ENCODE measurements at regions not wholly inside any gene's neighbourhood (a gene's known extent, or its start where the extent isn't known, plus 50 kb on each side); places are given as distances from the start of the nearest gene placed in this dataset.

DNA sequence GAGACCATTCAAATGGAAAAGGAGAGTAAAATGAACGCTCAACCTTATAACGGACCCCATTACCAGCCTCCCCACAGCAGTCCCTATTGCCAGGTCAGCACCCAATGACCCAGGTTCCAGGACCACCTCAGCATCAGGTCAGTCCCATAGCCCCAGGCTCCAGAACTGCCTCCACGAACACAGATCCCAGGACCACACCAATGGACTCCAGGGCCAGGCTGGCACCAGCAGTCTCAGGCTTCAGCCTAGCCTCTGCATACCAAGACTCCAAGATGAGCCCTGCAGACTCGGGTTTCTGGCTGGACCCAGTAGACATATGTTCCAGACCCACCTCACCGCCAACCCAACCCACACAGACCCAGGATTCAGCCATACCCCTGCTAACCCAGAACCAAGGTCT, 625.0 kb upstream of the RGS18 start:
- Histone ChIP-seq H3K9me3 (ENCODE audit: severe bottlenecking) (no peaks in the 10 kb centered on the region), H3K36me3 (ENCODE audit: low read depth) (no peaks in the 10 kb centered on the region), H3K27me3 (ENCODE audit: insufficient read depth, poor library complexity, severe bottlenecking) (no peaks in the 10 kb centered on the region), H3K4me1 (ENCODE audit: insufficient read depth, poor library complexity, severe bottlenecking) (no peaks in the 10 kb centered on the region), H3K27ac (ENCODE audit: poor library complexity, severe bottlenecking) (no peak overlapping the region), H3K4me3 (ENCODE audit: severe bottlenecking) (no peak overlapping the region)
- ATAC-seq (ENCODE audit: low read depth) (no peak), DNase-seq (ENCODE audit: low spot score) (no peak)
- TF ChIP-seq, protein P1, sequence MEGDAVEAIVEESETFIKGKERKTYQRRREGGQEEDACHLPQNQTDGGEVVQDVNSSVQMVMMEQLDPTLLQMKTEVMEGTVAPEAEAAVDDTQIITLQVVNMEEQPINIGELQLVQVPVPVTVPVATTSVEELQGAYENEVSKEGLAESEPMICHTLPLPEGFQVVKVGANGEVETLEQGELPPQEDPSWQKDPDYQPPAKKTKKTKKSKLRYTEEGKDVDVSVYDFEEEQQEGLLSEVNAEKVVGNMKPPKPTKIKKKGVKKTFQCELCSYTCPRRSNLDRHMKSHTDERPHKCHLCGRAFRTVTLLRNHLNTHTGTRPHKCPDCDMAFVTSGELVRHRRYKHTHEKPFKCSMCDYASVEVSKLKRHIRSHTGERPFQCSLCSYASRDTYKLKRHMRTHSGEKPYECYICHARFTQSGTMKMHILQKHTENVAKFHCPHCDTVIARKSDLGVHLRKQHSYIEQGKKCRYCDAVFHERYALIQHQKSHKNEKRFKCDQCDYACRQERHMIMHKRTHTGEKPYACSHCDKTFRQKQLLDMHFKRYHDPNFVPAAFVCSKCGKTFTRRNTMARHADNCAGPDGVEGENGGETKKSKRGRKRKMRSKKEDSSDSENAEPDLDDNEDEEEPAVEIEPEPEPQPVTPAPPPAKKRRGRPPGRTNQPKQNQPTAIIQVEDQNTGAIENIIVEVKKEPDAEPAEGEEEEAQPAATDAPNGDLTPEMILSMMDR (IDR thresholded peaks at IDR 0.05; ENCODE audit: poor library complexity, severe bottlenecking): no peak

DNA sequence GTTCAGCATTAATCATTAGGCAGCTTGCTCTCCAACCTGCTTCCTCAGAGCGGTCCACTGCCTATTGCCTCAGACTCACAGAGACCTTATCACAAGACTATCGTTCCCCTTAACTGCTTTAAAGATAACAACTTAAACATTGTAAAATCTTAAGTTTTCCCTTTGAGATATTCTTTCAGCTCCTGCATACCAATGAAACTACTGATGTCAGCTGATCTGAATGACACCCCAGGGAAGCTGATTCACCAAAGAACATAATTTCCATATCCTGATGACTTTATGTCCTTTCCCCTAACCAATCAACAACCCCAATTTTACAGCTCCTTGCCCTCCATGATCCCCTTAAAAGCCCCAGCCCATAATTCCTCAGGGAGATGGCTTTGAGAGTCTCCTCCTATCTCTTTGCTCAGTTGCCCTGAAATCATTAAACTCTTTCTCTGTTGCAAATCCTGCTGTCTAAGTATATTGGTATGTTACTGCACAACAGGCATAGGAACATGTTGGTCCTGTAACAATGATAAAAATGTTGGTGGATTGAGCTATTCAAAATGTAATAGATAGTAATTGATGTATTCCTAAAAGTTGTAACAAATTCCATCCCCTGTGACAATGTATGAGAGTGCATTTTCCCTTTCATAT, 621.4 kb upstream of the RGS18 start:
- Histone ChIP-seq H3K27me3 (ENCODE audit: insufficient read depth, poor library complexity, severe bottlenecking) (no peaks in the 10 kb centered on the region), H3K36me3 (ENCODE audit: low read depth) (no peaks in the 10 kb centered on the region), H3K9me3 (ENCODE audit: severe bottlenecking) (no peaks in the 10 kb centered on the region), H3K27ac (ENCODE audit: poor library complexity, severe bottlenecking) (no peak overlapping the region), H3K4me1 (ENCODE audit: insufficient read depth, poor library complexity, severe bottlenecking) (no peaks in the 10 kb centered on the region), H3K4me3 (ENCODE audit: severe bottlenecking) (no peak overlapping the region)
- ATAC-seq (ENCODE audit: low read depth) (no peak), DNase-seq (ENCODE audit: low spot score) (no peak)
- TF ChIP-seq, protein P1 (IDR thresholded peaks at IDR 0.05; ENCODE audit: poor library complexity, severe bottlenecking): no peak

DNA sequence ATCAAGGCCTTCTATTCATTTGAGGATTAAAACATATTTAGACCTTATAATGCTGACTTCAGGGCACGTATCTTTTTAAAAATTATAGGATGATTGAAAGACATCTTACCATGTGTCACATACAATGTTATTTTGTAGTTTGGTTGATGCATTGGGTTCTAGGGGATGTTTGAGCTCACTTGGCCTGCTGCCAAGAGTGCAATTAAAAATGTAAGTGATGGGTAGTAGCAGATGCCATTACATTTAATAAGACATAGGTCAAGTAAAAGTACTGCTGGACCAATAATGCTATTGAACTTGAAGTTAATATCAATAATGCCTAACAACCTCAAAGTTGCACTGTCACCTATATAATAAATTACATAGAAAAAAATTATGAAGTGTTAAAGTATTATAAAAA, 616.5 kb upstream of the RGS18 start:
- Histone ChIP-seq H3K27me3 (ENCODE audit: insufficient read depth, poor library complexity, severe bottlenecking) (no peaks in the 10 kb centered on the region), H3K9me3 (ENCODE audit: severe bottlenecking) (no peaks in the 10 kb centered on the region), H3K36me3 (ENCODE audit: low read depth) (no peaks in the 10 kb centered on the region), H3K4me1 (ENCODE audit: insufficient read depth, poor library complexity, severe bottlenecking) (no peaks in the 10 kb centered on the region), H3K27ac (ENCODE audit: poor library complexity, severe bottlenecking) (no peak overlapping the region), H3K4me3 (ENCODE audit: severe bottlenecking) (no peak overlapping the region)
- TF ChIP-seq, protein P1 (IDR thresholded peaks at IDR 0.05; ENCODE audit: poor library complexity, severe bottlenecking): no peak
- DNase-seq (ENCODE audit: low spot score) (no peak), ATAC-seq (ENCODE audit: low read depth) (no peak)

DNA sequence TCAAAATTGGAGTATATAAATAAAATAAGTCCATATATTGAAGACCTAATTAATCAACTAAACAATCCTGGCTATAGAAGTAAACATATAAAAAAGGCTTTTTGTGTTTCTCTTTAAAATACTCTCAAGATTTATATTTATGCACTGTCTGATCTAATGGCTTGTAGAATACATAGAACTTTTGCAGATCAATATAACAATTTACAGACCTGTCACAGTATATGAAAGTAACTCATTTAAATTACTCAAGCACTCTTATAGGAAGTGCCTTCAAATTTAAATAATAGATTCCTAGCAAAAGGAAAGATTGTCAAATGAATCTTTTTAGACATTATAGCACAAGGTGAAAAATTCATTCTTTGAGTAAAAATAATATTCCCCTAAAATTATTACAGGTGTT, 615.8 kb upstream of the RGS18 start:
- TF ChIP-seq, protein P1 (IDR thresholded peaks at IDR 0.05; ENCODE audit: poor library complexity, severe bottlenecking): no peak
- no peaks in the 10 kb centered on the region for H3K4me1 ChIP-seq (ENCODE audit: insufficient read depth, poor library complexity, severe bottlenecking)
- no peaks in the 10 kb centered on the region for H3K27me3 ChIP-seq (ENCODE audit: insufficient read depth, poor library complexity, severe bottlenecking)
- no peaks in the 10 kb centered on the region for H3K36me3 ChIP-seq (ENCODE audit: low read depth)
- no peak for DNase-seq (ENCODE audit: low spot score)
- no peak overlapping the region for H3K27ac ChIP-seq (ENCODE audit: poor library complexity, severe bottlenecking)
- H3K9me3 ChIP-seq (ENCODE audit: severe bottlenecking): no peaks in the 10 kb centered on the region
- no peak overlapping the region for H3K4me3 ChIP-seq (ENCODE audit: severe bottlenecking)
- no peak for ATAC-seq (ENCODE audit: low read depth)

DNA sequence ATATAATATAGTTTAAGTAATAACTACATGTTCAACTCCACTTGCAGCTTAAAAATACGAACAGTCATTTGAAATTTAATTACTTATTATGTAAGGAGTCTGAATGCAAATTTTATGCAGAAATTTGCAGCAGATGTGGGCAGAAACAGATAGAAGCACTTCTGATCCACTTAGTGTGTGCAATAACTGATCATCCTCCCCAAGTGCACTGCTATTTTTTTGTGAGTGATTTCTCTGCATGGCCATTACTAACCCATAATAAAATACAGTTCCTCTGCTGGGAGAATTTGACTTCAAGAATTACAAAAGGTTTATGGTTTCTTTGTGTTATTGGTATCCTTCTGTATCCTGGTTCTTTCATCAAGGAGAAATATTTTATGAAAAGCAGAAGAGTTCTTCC, 611.5 kb upstream of the RGS18 start:
- TF ChIP-seq, protein P1 (IDR thresholded peaks at IDR 0.05; ENCODE audit: poor library complexity, severe bottlenecking): no peak
- H3K36me3 ChIP-seq (ENCODE audit: low read depth): no peaks in the 10 kb centered on the region
- H3K9me3 ChIP-seq (ENCODE audit: severe bottlenecking): no peaks in the 10 kb centered on the region
- DNase-seq (ENCODE audit: low spot score) (no peak), ATAC-seq (ENCODE audit: low read depth) (no peak)
- no peak overlapping the region for H3K4me3 ChIP-seq (ENCODE audit: severe bottlenecking)
- no peaks in the 10 kb centered on the region for H3K27me3 ChIP-seq (ENCODE audit: insufficient read depth, poor library complexity, severe bottlenecking)
- no peaks in the 10 kb centered on the region for H3K4me1 ChIP-seq (ENCODE audit: insufficient read depth, poor library complexity, severe bottlenecking)
- no peak overlapping the region for H3K27ac ChIP-seq (ENCODE audit: poor library complexity, severe bottlenecking)
